Mesenchymal stem cell (in vitro differentiated cells and primary cell): ENCODE measurements at regions not wholly inside any gene's neighbourhood (a gene's known extent, or its start where the extent isn't known, plus 50 kb on each side); places are given as distances from the start of the nearest gene placed in this dataset.

Experiments used
- DNase-seq: peaks from one replicate; pipeline ENCODE4 v3.0.0-alpha.2; 2013
- H2AFZ ChIP-seq: one replicate; pipeline ENCODE4 v1.6.1; 2013; ENCODE audit warnings: low read depth, mild to moderate bottlenecking, control low read depth, inconsistent platforms, low read length, moderate library complexity
- H2AK5ac ChIP-seq: 2 replicates; pipeline ENCODE4 v1.6.1; 2013; ENCODE audit warnings: low read length, moderate library complexity, mild to moderate bottlenecking, inconsistent platforms; ENCODE audit not compliant: severe bottlenecking
- H2BK120ac ChIP-seq: one replicate; pipeline ENCODE4 v1.6.1; 2013; ENCODE audit warnings: low read depth, mild to moderate bottlenecking, inconsistent platforms, low read length, moderate library complexity
- H2BK12ac ChIP-seq, 2 experiments: one replicate each; pipeline ENCODE4 v1.6.1; 2013; ENCODE audit warnings: inconsistent platforms in 2 of 2, low read length in 2 of 2, mild to moderate bottlenecking in 2 of 2, moderate library complexity in 2 of 2, control low read depth in 1 of 2
- H2BK15ac ChIP-seq: one replicate; pipeline ENCODE4 v1.6.1; 2013; ENCODE audit warnings: mild to moderate bottlenecking, low read depth, inconsistent platforms; ENCODE audit not compliant: poor library complexity, severe bottlenecking
- H2BK5ac ChIP-seq: 2 replicates; pipeline ENCODE4 v1.6.1; 2013; ENCODE audit warnings: low read depth, mild to moderate bottlenecking, low read length, control low read depth, inconsistent platforms; ENCODE audit not compliant: poor library complexity, severe bottlenecking
- H3K14ac ChIP-seq, 2 experiments: one replicate each; pipeline ENCODE4 v1.6.1; 2013; ENCODE audit warnings: inconsistent platforms in 2 of 2, low read length in 2 of 2, control low read depth in 1 of 2, mild to moderate bottlenecking in 1 of 2, moderate library complexity in 1 of 2
- H3K18ac ChIP-seq, 2 experiments: one replicate each; pipeline ENCODE4 v1.6.1; 2013; ENCODE audit warnings: inconsistent platforms in 2 of 2, low read length in 2 of 2, control low read depth in 1 of 2, low read depth in 1 of 2, mild to moderate bottlenecking in 1 of 2
- H3K23ac ChIP-seq, 2 experiments: one replicate each; pipeline ENCODE4 v1.6.1; 2013; ENCODE audit warnings: inconsistent platforms in 2 of 2, low read length in 2 of 2, mild to moderate bottlenecking in 2 of 2, moderate library complexity in 2 of 2, control low read depth in 1 of 2
- H3K27ac ChIP-seq: 2 replicates; pipeline ENCODE4 v1.5.1; 2013; ENCODE audit warnings: mild to moderate bottlenecking, moderate library complexity, low read length, control low read depth, inconsistent platforms; ENCODE audit not compliant: poor library complexity, severe bottlenecking
- H3K27me3 ChIP-seq, 2 experiments: 2 replicates each; pipeline versions ENCODE4 v1.6.1 to v1.7.0; 2013; ENCODE audit warnings: low read length in 2 of 2, mild to moderate bottlenecking in 2 of 2, moderate library complexity in 2 of 2, control low read depth in 1 of 2, inconsistent platforms in 1 of 2; ENCODE audit not compliant: control insufficient read depth in 1 of 2, insufficient read depth in 1 of 2
- H3K36me3 ChIP-seq, 2 experiments: 2 replicates each; pipeline versions ENCODE4 v1.6.1 to v1.7.0; 2013; ENCODE audit warnings: low read length in 2 of 2, control low read depth in 1 of 2, inconsistent platforms in 1 of 2, low read depth in 1 of 2, mild to moderate bottlenecking in 1 of 2; ENCODE audit not compliant: insufficient read depth in 2 of 2, control insufficient read depth in 1 of 2
- H3K4ac ChIP-seq, 2 experiments: one replicate each; pipeline ENCODE4 v1.6.1; 2013; ENCODE audit warnings: inconsistent platforms in 2 of 2, low read length in 2 of 2, mild to moderate bottlenecking in 2 of 2, moderate library complexity in 2 of 2, control low read depth in 1 of 2, low read depth in 1 of 2
- H3K4me1 ChIP-seq: 2 replicates; pipeline ENCODE4 v1.6.1; 2013; ENCODE audit warnings: low read depth, low read length, control low read depth; ENCODE audit not compliant: control insufficient read depth, insufficient read depth
- H3K4me2 ChIP-seq: 2 replicates; pipeline ENCODE4 v1.6.1; 2013; ENCODE audit warnings: low read length, mild to moderate bottlenecking, inconsistent platforms; ENCODE audit not compliant: poor library complexity, severe bottlenecking
- H3K4me3 ChIP-seq, 2 experiments: 2 replicates each; pipeline versions ENCODE4 v1.5.1 to v1.7.0; 2013; ENCODE audit warnings: low read length in 2 of 2, mild to moderate bottlenecking in 2 of 2, control low read depth in 1 of 2, low read depth in 1 of 2; ENCODE audit not compliant: insufficient read depth in 1 of 2
- H3K79me1 ChIP-seq: replicated peaks from 2 replicates; pipeline ENCODE4 v1.6.1; 2013; ENCODE audit warnings: mild to moderate bottlenecking, control low read depth, low read length, inconsistent platforms; ENCODE audit not compliant: poor library complexity, severe bottlenecking
- H3K9ac ChIP-seq: 2 replicates; pipeline ENCODE4 v1.7.0; 2013; ENCODE audit warnings: mild to moderate bottlenecking, low read length, moderate library complexity
- H3K9me3 ChIP-seq: 2 replicates; pipeline ENCODE4 v1.7.0; 2013; ENCODE audit warnings: mild to moderate bottlenecking, low read length; ENCODE audit not compliant: control insufficient read depth
- H4K8ac ChIP-seq: one replicate; pipeline ENCODE4 v1.6.1; 2013; ENCODE audit warnings: inconsistent platforms, mild to moderate bottlenecking, low read length, moderate library complexity
- H4K91ac ChIP-seq: one replicate; pipeline ENCODE4 v1.6.1; 2013; ENCODE audit warnings: mild to moderate bottlenecking, low read length, inconsistent platforms
- WGBS: methylation state at CpG from one replicate; pipeline ENCODE4 v1.1.7; 2013; ENCODE audit warnings: mixed read lengths; 5-methylcytosine and 5-hydroxymethylcytosine counted together

DNA sequence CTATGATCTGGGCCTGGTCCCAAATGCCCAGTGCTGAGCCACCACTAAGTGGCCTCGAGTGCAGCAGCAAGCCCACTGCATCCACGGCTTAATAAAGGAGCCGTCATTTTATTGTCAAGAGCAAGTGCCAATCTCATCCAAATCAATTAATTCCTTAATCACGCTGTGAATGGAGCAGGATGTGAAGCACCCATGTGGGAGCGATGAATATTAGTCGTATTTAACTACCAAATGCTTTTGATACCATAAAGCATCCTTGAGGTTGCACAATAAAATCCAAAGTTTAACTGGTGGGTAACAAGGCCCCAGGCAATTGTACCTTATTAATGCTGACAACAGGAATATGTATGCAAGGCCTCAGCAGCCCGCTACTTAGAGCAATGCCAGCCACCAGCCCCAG, 226.0 kb upstream of the C16orf82 start:
- Histone ChIP-seq H2BK120ac (no peak overlapping the region), H2BK12ac (no peak overlapping the region), H3K4me2 (no peak overlapping the region), H2AFZ (no peak overlapping the region), H3K79me1 (no peaks in the 10 kb centered on the region), H3K18ac (no peak overlapping the region), H3K27me3 (no peaks in the 10 kb centered on the region), H3K9ac (no peak overlapping the region), H3K27ac (no peak overlapping the region), H3K4ac (no peak overlapping the region), H3K4me3 (no peak overlapping the region), H4K8ac (no peak overlapping the region), H2BK5ac (no peak overlapping the region), H2BK15ac (no peak overlapping the region), H2AK5ac (no peak overlapping the region), H3K4me1 (no peaks in the 10 kb centered on the region), H3K23ac (no peak overlapping the region), H3K9me3 (no peaks in the 10 kb centered on the region), H3K36me3 (no peaks in the 10 kb centered on the region), H3K14ac (no peak overlapping the region), H4K91ac (no peak overlapping the region)
- 79% methylated on average over 6 of the region's 7 CpGs for WGBS
- DNase-seq = no peak

DNA sequence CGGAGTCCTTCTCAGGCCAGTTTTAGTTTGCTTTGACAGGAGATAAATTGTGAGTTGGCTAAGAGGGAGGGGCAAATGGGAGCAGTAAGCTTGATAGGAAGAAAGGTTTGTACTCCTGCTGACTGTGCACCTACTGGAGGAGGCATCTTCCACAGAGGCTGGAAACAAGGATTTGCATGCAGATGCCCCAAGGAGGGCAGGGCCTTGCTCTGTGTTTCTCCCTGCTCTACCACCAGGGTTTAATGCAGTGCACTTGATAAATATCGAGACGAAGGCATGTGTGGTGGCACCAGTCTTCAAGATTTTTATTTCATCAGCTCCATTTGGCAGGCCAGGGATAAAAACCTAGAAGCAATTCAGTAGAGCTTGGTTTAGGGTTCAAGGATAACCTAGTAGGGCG, 210.5 kb upstream of the C16orf82 start:
- H3K27me3 ChIP-seq = peaks cover 0 to 6% of the 10 kb centered on the region in 2 experiments
- H2BK12ac ChIP-seq = no peak overlapping the region
- H2AFZ ChIP-seq = no peak overlapping the region
- no peak overlapping the region for H3K4me3 ChIP-seq
- no peaks in the 10 kb centered on the region for H3K36me3 ChIP-seq
- no peak overlapping the region for H3K14ac ChIP-seq
- no peaks in the 10 kb centered on the region for H3K4me1 ChIP-seq
- H3K9ac ChIP-seq = no peak overlapping the region
- H2BK120ac ChIP-seq = no peak overlapping the region
- DNase-seq = no peak
- H2AK5ac ChIP-seq = no peak overlapping the region
- H3K4me2 ChIP-seq = no peak overlapping the region
- H4K91ac ChIP-seq = no peak overlapping the region
- no peak overlapping the region for H2BK5ac ChIP-seq
- H3K27ac ChIP-seq = no peak overlapping the region
- no peak overlapping the region for H3K18ac ChIP-seq
- no peaks in the 10 kb centered on the region for H3K79me1 ChIP-seq
- peaks cover 11% of the 10 kb centered on the region for H3K9me3 ChIP-seq
- 60% methylated on average over 4 of the region's 4 CpGs for WGBS
- no peak overlapping the region for H4K8ac ChIP-seq
- H3K4ac ChIP-seq = no peak overlapping the region
- no peak overlapping the region for H3K23ac ChIP-seq
- no peak overlapping the region for H2BK15ac ChIP-seq

DNA sequence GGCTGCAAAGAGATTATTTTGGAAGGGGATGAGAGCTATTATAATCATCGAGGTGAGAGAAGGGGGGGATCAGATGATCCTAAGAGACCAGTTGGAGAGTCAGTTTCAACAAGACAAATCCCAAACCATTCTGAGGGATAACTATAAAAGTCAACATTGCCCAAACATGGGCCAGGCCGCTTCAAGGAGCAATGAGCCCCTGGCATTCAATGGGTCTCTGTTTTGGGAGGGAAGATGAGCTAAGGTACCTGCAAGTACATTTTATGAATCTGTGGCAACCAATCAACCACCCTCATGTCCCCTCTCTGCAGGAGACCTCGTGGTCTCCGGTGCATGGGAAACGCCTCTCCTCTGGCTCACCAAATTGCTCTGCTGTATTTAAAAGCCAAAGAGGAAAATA, 209.9 kb upstream of the C16orf82 start:
- Histone ChIP-seq H3K23ac (no peak overlapping the region), H2BK15ac (no peak overlapping the region), H4K8ac (no peak overlapping the region), H3K18ac (no peak overlapping the region), H2AFZ (no peak overlapping the region), H3K27me3 (peaks cover 0 to 6% of the 10 kb centered on the region in 2 experiments), H2AK5ac (no peak overlapping the region), H3K36me3 (no peaks in the 10 kb centered on the region), H2BK5ac (no peak overlapping the region), H3K9me3 (peaks cover 11% of the 10 kb centered on the region), H3K4ac (no peak overlapping the region), H4K91ac (no peak overlapping the region), H3K9ac (no peak overlapping the region), H2BK120ac (no peak overlapping the region), H3K4me3 (no peak overlapping the region), H3K4me2 (no peak overlapping the region), H2BK12ac (no peak overlapping the region), H3K79me1 (no peaks in the 10 kb centered on the region), H3K14ac (no peak overlapping the region), H3K4me1 (no peaks in the 10 kb centered on the region), H3K27ac (no peak overlapping the region)
- DNase-seq = no peak
- 47% methylated on average over 4 of the region's 5 CpGs for WGBS

GRCh38 chr16:26857371-26857770, 209.4 kb upstream of the C16orf82 start:
- Histone ChIP-seq H3K9ac (no peak overlapping the region), H2BK5ac (no peak overlapping the region), H3K14ac (no peak overlapping the region), H2BK120ac (no peak overlapping the region), H3K4me1 (no peaks in the 10 kb centered on the region), H3K4me3 (no peak overlapping the region), H2AK5ac (no peak overlapping the region), H3K79me1 (no peaks in the 10 kb centered on the region), H2BK12ac (no peak overlapping the region), H3K23ac (no peak overlapping the region), H3K36me3 (no peaks in the 10 kb centered on the region), H2BK15ac (no peak overlapping the region), H3K4me2 (no peak overlapping the region), H3K9me3 (peaks cover 11% of the 10 kb centered on the region), H3K27ac (no peak overlapping the region), H4K91ac (no peak overlapping the region), H3K18ac (no peak overlapping the region), H4K8ac (no peak overlapping the region), H3K27me3 (peaks cover 0 to 6% of the 10 kb centered on the region in 2 experiments), H3K4ac (no peak overlapping the region), H2AFZ (no peak overlapping the region)
- DNase-seq = no peak
- 79% methylated on average over 4 of the region's 4 CpGs for WGBS
